ENCODE measurements at regions not wholly inside any gene's neighbourhood (a gene's known extent, or its start where the extent isn't known, plus 50 kb on each side); places are given as distances from the start of the nearest gene placed in this dataset.
A peak's percentile ranks its signal among the peaks of the same experiment; 100 is the strongest.

DNA sequence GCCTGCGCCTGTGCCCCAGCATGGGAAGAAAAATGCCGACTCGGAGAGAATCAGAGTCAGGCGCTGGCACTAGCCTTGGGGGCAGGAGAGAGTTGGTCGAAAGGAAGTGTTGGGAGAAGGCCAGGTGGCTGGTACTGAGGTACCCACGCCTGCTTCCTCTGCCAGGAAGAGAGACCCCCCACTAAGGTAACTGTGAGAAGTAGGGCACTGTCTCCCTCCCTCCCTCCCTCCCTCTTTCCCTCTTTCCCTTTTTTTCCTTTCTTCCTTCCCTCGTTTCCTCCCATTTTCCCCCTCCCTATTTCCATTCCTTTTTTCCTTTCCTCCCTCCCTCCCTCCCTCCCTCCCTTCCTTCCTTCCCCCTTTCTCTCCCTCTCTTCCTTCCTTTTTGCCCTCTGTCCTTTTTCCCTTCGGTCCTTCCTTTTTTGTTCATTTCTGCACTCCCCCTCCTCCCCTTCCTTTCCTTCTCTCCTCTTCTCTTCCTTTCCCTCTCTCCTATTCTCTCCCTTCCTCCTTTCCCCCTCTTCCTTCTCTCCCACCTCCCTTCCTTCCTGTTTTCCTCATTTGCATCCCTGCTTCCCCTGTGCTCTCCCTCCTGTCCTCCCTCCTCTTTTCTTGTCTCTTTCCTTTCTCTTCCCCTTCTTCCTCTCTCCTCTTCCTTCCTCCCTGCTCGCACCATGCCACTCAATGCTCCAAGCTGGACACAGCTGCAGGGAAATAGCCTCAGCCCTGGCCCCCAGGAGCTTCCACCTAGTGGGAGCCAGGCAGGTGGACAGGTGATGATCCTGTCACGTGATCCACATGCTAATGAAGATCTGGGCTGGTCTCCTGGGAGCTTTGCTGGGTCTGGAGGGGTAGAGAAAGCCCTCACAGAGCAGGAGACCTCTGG, 148.0 kb downstream of the DHX35 start (continued):
- no peak for TF ChIP-seq FOSL1 (IDR thresholded peaks at IDR 0.05; ENCODE audit: insufficient read depth, low read depth, low read length)
- TF ChIP-seq, protein P1, sequence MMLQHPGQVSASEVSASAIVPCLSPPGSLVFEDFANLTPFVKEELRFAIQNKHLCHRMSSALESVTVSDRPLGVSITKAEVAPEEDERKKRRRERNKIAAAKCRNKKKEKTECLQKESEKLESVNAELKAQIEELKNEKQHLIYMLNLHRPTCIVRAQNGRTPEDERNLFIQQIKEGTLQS (IDR thresholded peaks at IDR 0.05; ENCODE audit: insufficient read depth, low read depth, low read length), result peak; percentile 84
- no peak for TF ChIP-seq EZH2 (IDR thresholded peaks at IDR 0.05; ENCODE audit: low read depth, low read length, severe bottlenecking)
- TF ChIP-seq, protein P2, sequence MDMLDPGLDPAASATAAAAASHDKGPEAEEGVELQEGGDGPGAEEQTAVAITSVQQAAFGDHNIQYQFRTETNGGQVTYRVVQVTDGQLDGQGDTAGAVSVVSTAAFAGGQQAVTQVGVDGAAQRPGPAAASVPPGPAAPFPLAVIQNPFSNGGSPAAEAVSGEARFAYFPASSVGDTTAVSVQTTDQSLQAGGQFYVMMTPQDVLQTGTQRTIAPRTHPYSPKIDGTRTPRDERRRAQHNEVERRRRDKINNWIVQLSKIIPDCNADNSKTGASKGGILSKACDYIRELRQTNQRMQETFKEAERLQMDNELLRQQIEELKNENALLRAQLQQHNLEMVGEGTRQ (IDR thresholded peaks at IDR 0.05; ENCODE audit: low read length), result peak; percentile 93
- TF ChIP-seq CEBPB (IDR thresholded peaks at IDR 0.05; ENCODE audit: low read depth, low read length), result no peak
- TF ChIP-seq SP1 (IDR thresholded peaks at IDR 0.05; ENCODE audit: low read depth, low read length), result no peak
- no peak for TF ChIP-seq SUZ12 (IDR thresholded peaks at IDR 0.05; ENCODE audit: low read length)
- TF ChIP-seq RBBP5 (IDR thresholded peaks at IDR 0.05; ENCODE audit: borderline replicate concordance, low read depth, low read length), result no peak
- TF ChIP-seq MAFK (IDR thresholded peaks at IDR 0.05; ENCODE audit: low read depth, low read length), result 0 out of 2 replicates have a peak, but pooled peaks have one; percentile 20
- TF ChIP-seq RXRA (IDR thresholded peaks at IDR 0.05; ENCODE audit: insufficient read depth, low read depth, low read length), result no peak
- no peak for TF ChIP-seq CHD2 (IDR thresholded peaks at IDR 0.05; ENCODE audit: low read length)
- TF ChIP-seq POLR2AphosphoS5 (IDR thresholded peaks at IDR 0.05; ENCODE audit: low read depth, low read length), result no peak
- TF ChIP-seq SIX5 (IDR thresholded peaks at IDR 0.05; ENCODE audit: low read depth, low read length), result no peak
- no peak for TF ChIP-seq POLR2A (IDR thresholded peaks at IDR 0.05; ENCODE audit: control extremely low read depth in 1 of 2, low read depth in 2 of 2, low read length in 2 of 2)
- no peak for TF ChIP-seq GTF2F1 (IDR thresholded peaks at IDR 0.05; ENCODE audit: borderline replicate concordance, low read depth, low read length)
- no peak for TF ChIP-seq CHD1 (IDR thresholded peaks at IDR 0.05; ENCODE audit: low read depth, low read length)
- no peak for TF ChIP-seq KDM1A (IDR thresholded peaks at IDR 0.05; ENCODE audit: borderline replicate concordance, low read length)
- no peak for TF ChIP-seq HDAC6 (IDR thresholded peaks at IDR 0.05; ENCODE audit: low read depth, low read length)
- TF ChIP-seq SP2 (IDR thresholded peaks at IDR 0.05; ENCODE audit: low read length), result no peak
- TF ChIP-seq YY1 (IDR thresholded peaks at IDR 0.05; ENCODE audit: low read depth, low read length), result no peak
- TF ChIP-seq, protein P3, sequence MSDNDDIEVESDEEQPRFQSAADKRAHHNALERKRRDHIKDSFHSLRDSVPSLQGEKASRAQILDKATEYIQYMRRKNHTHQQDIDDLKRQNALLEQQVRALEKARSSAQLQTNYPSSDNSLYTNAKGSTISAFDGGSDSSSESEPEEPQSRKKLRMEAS (IDR thresholded peaks at IDR 0.05), result no peak
- no peak for TF ChIP-seq ASH2L (IDR thresholded peaks at IDR 0.05; ENCODE audit: low read length)
- TF ChIP-seq SIN3A (conservative IDR thresholded peaks at IDR 0.05 in 1 of 2, IDR thresholded peaks at IDR 0.05 in 1 of 2; ENCODE audit: low read depth in 1 of 2, low read length in 2 of 2), result no peak
- no peak for TF ChIP-seq KDM4A (IDR thresholded peaks at IDR 0.05; ENCODE audit: low read depth, low read length, severe bottlenecking)
